ENCODE measurements at regions not wholly inside any gene's neighbourhood (a gene's known extent, or its start where the extent isn't known, plus 50 kb on each side); places are given as distances from the start of the nearest gene placed in this dataset.

- TF ChIP-seq CTCF (conservative IDR thresholded peaks at IDR 0.05 in 1 of 2, IDR thresholded peaks at IDR 0.05 in 1 of 2; ENCODE audit: extremely low read depth in 1 of 2, insufficient read depth in 1 of 2, low read depth in 1 of 2, low read length in 2 of 2) (no peak), EZH2 (IDR thresholded peaks at IDR 0.05; ENCODE audit: borderline replicate concordance, low read length) (no peak)
Measured at GRCh38 chr6:90424580-90424979, 127.9 kb upstream of the BACH2 start.

Data from mammary epithelial cell (primary cell).